ENCODE measurements at regions not wholly inside any gene's neighbourhood (a gene's known extent, or its start where the extent isn't known, plus 50 kb on each side); places are given as distances from the start of the nearest gene placed in this dataset.

DNA sequence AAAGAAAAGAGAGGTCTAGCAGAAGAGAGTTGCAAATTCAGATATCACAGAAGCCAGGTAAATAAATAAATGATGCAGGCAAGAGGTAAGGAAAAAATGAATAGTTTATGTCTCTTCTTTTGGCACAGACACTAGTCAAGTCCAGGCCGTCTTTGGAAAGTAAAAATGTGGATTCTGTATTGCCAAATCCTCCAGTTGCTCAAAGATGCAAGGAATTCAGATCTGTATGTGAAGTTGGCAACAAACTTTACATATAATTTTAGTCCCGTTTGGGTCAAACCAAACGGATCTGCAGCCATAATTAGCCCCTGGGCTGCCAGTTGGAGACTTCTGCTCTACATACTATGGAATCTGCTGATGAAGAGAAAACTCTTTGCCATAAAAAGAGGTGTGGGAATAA lies 200.5 kb upstream of the RND3 start:
- TF ChIP-seq EZH2 (IDR thresholded peaks at IDR 0.05; ENCODE audit: insufficient read depth, poor library complexity, severe bottlenecking) (no peak), EZH2phosphoT487 (IDR thresholded peaks at IDR 0.05; ENCODE audit: insufficient read depth, low read depth) (no peak)
